GM12864 (cell line): ENCODE measurements at regions not wholly inside any gene's neighbourhood (a gene's known extent, or its start where the extent isn't known, plus 50 kb on each side); places are given as distances from the start of the nearest gene placed in this dataset.

Source experiments
- DNase-seq: peaks from one replicate; pipeline ENCODE4 v3.0.0-alpha.2; 2011; ENCODE audit warnings: low read depth
- H3K4me3 ChIP-seq: 2 replicates; pipeline ENCODE4 v1.5.1; 2011; ENCODE audit warnings: mild to moderate bottlenecking, low read depth, low read length, control low read depth
- CTCF ChIP-seq: IDR thresholded peaks from 2 replicates; pipeline ENCODE4 v1.5.1; 2011; ENCODE audit warnings: low read depth, mild to moderate bottlenecking, moderate library complexity, low read length, control low read depth, inconsistent platforms; ENCODE audit errors: missing control alignments

- DNase-seq: no peak
These were observed 286.9 kb downstream of the PTEN start for GRCh38 chr10:88150339-88150738.

GRCh38 chr10:88152728-88153133, 289.3 kb downstream of the PTEN start:
- no peak for TF ChIP-seq CTCF
- DNase-seq: peak; percentile 72
- H3K4me3 ChIP-seq: no peak overlapping the region

More at GRCh38 chr10:88150339-88150738, 286.9 kb downstream of the PTEN start:
- H3K4me3 ChIP-seq: no peak overlapping the region
- no peak for TF ChIP-seq CTCF

GRCh38 chr10:88154596-88155250, 291.3 kb downstream of the PTEN start:
- no peak for DNase-seq
- no peak overlapping the region for H3K4me3 ChIP-seq
- no peak for TF ChIP-seq CTCF

- DNase-seq: no peak
- TF ChIP-seq CTCF: no peak
- no peak overlapping the region for H3K4me3 ChIP-seq
These were observed 292.9 kb downstream of the PTEN start for GRCh38 chr10:88156341-88156740.

- no peak for DNase-seq
- no peak overlapping the region for H3K4me3 ChIP-seq
- no peak for TF ChIP-seq CTCF
These were observed 294.6 kb downstream of the PTEN start for GRCh38 chr10:88157981-88158465.

- TF ChIP-seq CTCF: no peak
- DNase-seq: no peak
- H3K4me3 ChIP-seq: no peak overlapping the region
These were observed 295.2 kb downstream of the PTEN start for GRCh38 chr10:88158526-88159122.
